Gastrocnemius medialis (tissue), 4 donors: ENCODE measurements at regions not wholly inside any gene's neighbourhood (a gene's known extent, or its start where the extent isn't known, plus 50 kb on each side); places are given as distances from the start of the nearest gene placed in this dataset.

Experiments used
- CTCF ChIP-seq, 5 experiments: fragments of 450-650 bp in 3 of 5; fragments of 200-600 bp in 2 of 5; sonication (generic) in 2 of 5; IDR thresholded peaks in 4 of 5; conservative IDR thresholded peaks in 1 of 5; 1 replicate in 4 of 5; 2 replicates in 1 of 5; pipeline ENCODE4 v1.5.1; 2016 to 2019; ENCODE audit warnings: antibody characterized with exemption in 5 of 5, mild to moderate bottlenecking in 3 of 5, moderate library complexity in 3 of 5
- POLR2A ChIP-seq, 2 donors: fragments of 450-650 bp; IDR thresholded peaks; one replicate each; pipeline ENCODE4 v1.6.1; 2017; ENCODE audit warnings: antibody characterized with exemption in 2 of 2, mild to moderate bottlenecking in 2 of 2, moderate library complexity in 2 of 2

- TF ChIP-seq CTCF (IDR thresholded peaks at IDR 0.05 in 4 of 5, conservative IDR thresholded peaks at IDR 0.05 in 1 of 5): no peak
- TF ChIP-seq POLR2A (IDR thresholded peaks at IDR 0.05): no peak
These were observed 1467.3 kb upstream of the MIR17HG start for GRCh38 chr13:89880201-89880600.
